Endodermal cell (in vitro differentiated cells): ENCODE measurements at regions not wholly inside any gene's neighbourhood (a gene's known extent, or its start where the extent isn't known, plus 50 kb on each side); places are given as distances from the start of the nearest gene placed in this dataset.
A peak's percentile ranks its signal among the peaks of the same experiment; 100 is the strongest.
"Not testable (repeated sequence)": the region's sequence is repeated elsewhere in the genome, so short reads cannot be mapped to it uniquely, and the experiment has no call there.

Experiments
- DNase-seq: peaks from one replicate; pipeline ENCODE4 v3.0.0-alpha.2; 2017
- H3K27ac ChIP-seq: 2 replicates; pipeline ENCODE4 v1.5.1; 2013; ENCODE audit warnings: mild to moderate bottlenecking, low read depth, low read length, moderate library complexity
- H3K27me3 ChIP-seq: 2 replicates; pipeline ENCODE4 v1.6.1; 2013; ENCODE audit warnings: mild to moderate bottlenecking, low read length, moderate library complexity; ENCODE audit not compliant: insufficient read depth, control insufficient read depth, poor library complexity, severe bottlenecking
- H3K36me3 ChIP-seq: 2 replicates; pipeline ENCODE4 v1.7.0; 2013; ENCODE audit warnings: mild to moderate bottlenecking, low read length, moderate library complexity; ENCODE audit not compliant: control insufficient read depth, insufficient read depth
- H3K4me1 ChIP-seq: one replicate; pipeline ENCODE4 v1.7.0; 2013; ENCODE audit warnings: low read length; ENCODE audit not compliant: control insufficient read depth, insufficient read depth
- H3K4me3 ChIP-seq: 2 replicates; pipeline ENCODE4 v1.5.1; 2013; ENCODE audit warnings: mild to moderate bottlenecking, low read length, moderate library complexity
- H3K9ac ChIP-seq: 2 replicates; pipeline ENCODE4 v1.6.1; 2013; ENCODE audit warnings: mild to moderate bottlenecking, low read length, moderate library complexity; ENCODE audit not compliant: poor library complexity, severe bottlenecking; ENCODE audit errors: extremely low read depth
- H3K9me3 ChIP-seq: 2 replicates; pipeline ENCODE4 v1.6.1; 2013; ENCODE audit warnings: mild to moderate bottlenecking, low read length, moderate library complexity; ENCODE audit not compliant: control insufficient read depth
- H3K27ac Mint-ChIP-seq: 2 replicates; pipeline ENCODE4 v1.8.0; 2020; ENCODE audit warnings: mixed read lengths
- H3K27me3 Mint-ChIP-seq: 2 replicates; pipeline ENCODE4 v1.8.0; 2021; ENCODE audit warnings: mild to moderate bottlenecking, mixed read lengths; ENCODE audit not compliant: insufficient read depth
- H3K36me3 Mint-ChIP-seq: 2 replicates; pipeline ENCODE4 v1.8.0; 2020; ENCODE audit warnings: low read depth, mixed read lengths
- H3K4me1 Mint-ChIP-seq: 2 replicates; pipeline ENCODE4 v1.8.0; 2020; ENCODE audit warnings: mixed read lengths
- H3K4me3 Mint-ChIP-seq: 2 replicates; pipeline ENCODE4 v1.8.0; 2020; ENCODE audit warnings: mild to moderate bottlenecking, moderate library complexity, mixed read lengths
- H3K9me3 Mint-ChIP-seq: 2 replicates; pipeline ENCODE4 v1.8.0; 2020; ENCODE audit warnings: mild to moderate bottlenecking, mixed read lengths
- CTCF ChIP-seq: fragments of 200-600 bp; sonication (generic); conservative IDR thresholded peaks from 2 replicates; pipeline ENCODE4 v1.5.0; 2021; ENCODE audit warnings: antibody characterized with exemption, mild to moderate bottlenecking
- WGBS, 2 experiments: methylation state at CpG; one replicate each; pipeline versions ENCODE4 v1.1.5 to v1.1.7; 2013; ENCODE audit warnings: missing lambda C conversion rate in 2 of 2, mixed read lengths in 1 of 2; ENCODE audit not compliant: insufficient coverage in 1 of 2, insufficient read length in 1 of 2; 5-methylcytosine and 5-hydroxymethylcytosine counted together

DNA sequence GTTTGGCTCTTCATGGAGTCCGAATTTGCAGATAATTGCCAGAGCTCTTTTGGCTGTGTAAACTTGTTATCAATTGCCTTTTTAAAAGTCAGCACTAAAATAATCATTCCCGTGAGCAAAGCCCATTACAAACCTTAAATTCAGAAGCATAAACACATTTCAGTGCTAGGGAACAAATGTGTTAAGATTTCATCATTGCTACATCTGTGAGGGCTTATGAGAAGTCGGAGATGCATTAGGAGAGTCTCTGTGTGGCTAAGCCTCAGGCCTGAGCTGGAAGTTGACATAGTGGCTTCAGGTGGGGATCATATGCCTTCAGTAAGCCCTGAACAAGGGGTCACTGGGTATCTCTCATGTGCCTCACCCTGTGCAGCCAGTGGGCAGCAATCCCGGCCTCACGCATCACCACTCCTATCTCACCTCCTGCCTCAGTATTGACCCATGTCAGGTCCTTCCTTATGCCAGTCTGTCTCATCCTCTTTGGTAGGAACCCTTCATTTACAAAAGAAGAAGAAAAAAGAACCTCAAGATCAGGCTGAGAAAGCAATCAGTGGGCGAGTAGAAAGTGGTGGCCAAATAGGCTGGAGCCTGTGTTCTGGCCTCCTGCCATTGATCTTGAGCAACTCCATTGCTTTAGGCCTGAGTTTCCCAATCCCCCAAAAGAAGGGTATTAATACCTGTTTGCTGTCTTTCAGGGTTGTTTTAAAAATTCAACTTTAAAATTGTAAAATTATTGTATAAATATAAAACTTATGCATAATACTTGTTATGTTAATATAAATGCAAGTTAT is 233.5 kb downstream of the IL20RB start:
- no peaks in the 10 kb centered on the region for H3K36me3 Mint-ChIP-seq

GRCh38 chr3:137191951-137192350 is 234.2 kb downstream of the IL20RB start:
- no peaks in the 10 kb centered on the region for H3K36me3 ChIP-seq
- H3K4me3 Mint-ChIP-seq, result no peak overlapping the region
- H3K27me3 Mint-ChIP-seq, result peaks cover 81% of the 10 kb centered on the region
- peaks cover 63% of the 10 kb centered on the region for H3K27me3 ChIP-seq
- H3K9me3 ChIP-seq, result no peaks in the 10 kb centered on the region
- TF ChIP-seq CTCF, result no peak
- H3K9me3 Mint-ChIP-seq, result no peaks in the 10 kb centered on the region
- no peaks in the 10 kb centered on the region for H3K36me3 Mint-ChIP-seq
- H3K4me3 ChIP-seq, result no peak overlapping the region
- H3K4me1 Mint-ChIP-seq, result peaks cover 27% of the 10 kb centered on the region
- H3K4me1 ChIP-seq, result peaks cover 8% of the 10 kb centered on the region
- no peak overlapping the region for H3K27ac ChIP-seq
- H3K9ac ChIP-seq, result no peak overlapping the region
- DNase-seq, result no peak
- no peak overlapping the region for H3K27ac Mint-ChIP-seq
- WGBS, 2 experiments, result 71 to 80% methylated on average over 6 to 8 of the region's 8 CpGs

More for the DNA sequence above, 233.5 kb downstream of the IL20RB start:
- Histone ChIP-seq H3K4me3 (no peak overlapping the region), H3K27me3 (peaks cover 63% of the 10 kb centered on the region), H3K36me3 (no peaks in the 10 kb centered on the region), H3K9ac (no peak overlapping the region), H3K27ac (no peak overlapping the region), H3K9me3 (no peaks in the 10 kb centered on the region), H3K4me1 (peaks cover 8% of the 10 kb centered on the region)
- no peak for TF ChIP-seq CTCF
- Mint-ChIP-seq H3K4me3 (no peak overlapping the region), H3K9me3 (no peaks in the 10 kb centered on the region), H3K4me1 (peaks cover 27% of the 10 kb centered on the region), H3K27me3 (peaks cover 80% of the 10 kb centered on the region), H3K27ac (no peak overlapping the region)
- DNase-seq, result no peak
- WGBS, 2 experiments, result 84 to 85% methylated on average over 2 to 6 of the region's 6 CpGs

GRCh38 chr3:137194301-137194700 is 236.5 kb downstream of the IL20RB start:
- H3K36me3 Mint-ChIP-seq, result no peaks in the 10 kb centered on the region
- Histone ChIP-seq H3K4me3 (no peak overlapping the region), H3K27me3 (peaks cover 55% of the 10 kb centered on the region), H3K4me1 (peaks cover 8% of the 10 kb centered on the region), H3K36me3 (no peaks in the 10 kb centered on the region), H3K27ac (no peak overlapping the region), H3K9me3 (peaks cover 2% of the 10 kb centered on the region), H3K9ac (no peak overlapping the region)
- H3K4me1 Mint-ChIP-seq, result peaks cover 24% of the 10 kb centered on the region
- 51 to 57% methylated on average over 4 of the region's 4 CpGs for WGBS, 2 experiments
- peaks cover 4% of the 10 kb centered on the region for H3K9me3 Mint-ChIP-seq
- H3K27ac Mint-ChIP-seq, result no peak overlapping the region
- H3K4me3 Mint-ChIP-seq, result no peak overlapping the region
- no peak for TF ChIP-seq CTCF
- peaks cover 72% of the 10 kb centered on the region for H3K27me3 Mint-ChIP-seq
- DNase-seq, result peak; percentile 47

- not testable (repeated sequence) for H3K27ac ChIP-seq, H3K36me3 ChIP-seq, H3K4me3 ChIP-seq, DNase-seq, H3K27ac Mint-ChIP-seq, H3K36me3 Mint-ChIP-seq, H3K4me1 ChIP-seq, H3K9ac ChIP-seq, H3K4me3 Mint-ChIP-seq
- H3K9me3 ChIP-seq, result peaks cover 12% of the 10 kb centered on the region
- H3K4me1 Mint-ChIP-seq, result peaks cover 12% of the 10 kb centered on the region
- H3K9me3 Mint-ChIP-seq, result peaks cover 12% of the 10 kb centered on the region
- H3K27me3 ChIP-seq, result peaks cover 28% of the 10 kb centered on the region
- peaks cover 59% of the 10 kb centered on the region for H3K27me3 Mint-ChIP-seq
- 98% methylated on average over 26 of the region's 32 CpGs; no CpG with 5 or more reads in 1 of the 2 experiments for WGBS, 2 experiments
Observed at GRCh38 chr3:137198374-137198773, 240.6 kb downstream of the IL20RB start.
